Hepatocyte (in vitro differentiated cells): ENCODE measurements at regions not wholly inside any gene's neighbourhood (a gene's known extent, or its start where the extent isn't known, plus 50 kb on each side); places are given as distances from the start of the nearest gene placed in this dataset.

Experiments used
- DNase-seq: peaks from one replicate; pipeline ENCODE4 v3.0.0-alpha.2; 2016; ENCODE audit warnings: low spot score
- H2AFZ ChIP-seq: fragments of 200-600 bp; sonication (generic); 2 replicates; pipeline ENCODE4 v1.6.0; 2016; ENCODE audit warnings: antibody characterized with exemption, mild to moderate bottlenecking
- H3K27ac ChIP-seq: fragments of 200-600 bp; sonication (generic); 2 replicates; pipeline ENCODE4 v1.5.1; 2016; ENCODE audit warnings: mild to moderate bottlenecking
- H3K27me3 ChIP-seq: fragments of 200-600 bp; sonication (generic); 2 replicates; pipeline ENCODE4 v1.6.1; 2016
- H3K36me3 ChIP-seq: fragments of 200-600 bp; sonication (generic); replicated peaks from 2 replicates; pipeline ENCODE4 v1.5.1; 2016; ENCODE audit warnings: low read depth; ENCODE audit not compliant: insufficient read depth
- H3K4me1 ChIP-seq: fragments of 200-600 bp; sonication (generic); 2 replicates; pipeline ENCODE4 v1.5.1; 2016; ENCODE audit warnings: mild to moderate bottlenecking, moderate library complexity; ENCODE audit not compliant: insufficient read depth
- H3K4me2 ChIP-seq: fragments of 200-600 bp; sonication (generic); 2 replicates; pipeline ENCODE4 v1.6.0; 2016
- H3K4me3 ChIP-seq: fragments of 200-600 bp; sonication (generic); 2 replicates; pipeline ENCODE4 v1.5.1; 2016; ENCODE audit warnings: mild to moderate bottlenecking
- H3K79me2 ChIP-seq: fragments of 200-600 bp; sonication (generic); 2 replicates; pipeline ENCODE4 v1.6.0; 2017; ENCODE audit warnings: mild to moderate bottlenecking
- H3K9me2 ChIP-seq: fragments of 200-600 bp; sonication (generic); replicated peaks from 2 replicates; pipeline ENCODE4 v1.6.0; 2017; ENCODE audit warnings: mild to moderate bottlenecking; ENCODE audit not compliant: insufficient read depth
- H3K9me3 ChIP-seq: fragments of 200-600 bp; sonication (generic); 2 replicates; pipeline ENCODE4 v1.5.1; 2016; ENCODE audit warnings: low read depth, mild to moderate bottlenecking
- H4K20me1 ChIP-seq: fragments of 200-600 bp; sonication (generic); 2 replicates; pipeline ENCODE4 v1.6.0; 2016; ENCODE audit warnings: mild to moderate bottlenecking; ENCODE audit not compliant: insufficient read depth, poor library complexity, severe bottlenecking
- EZH2 ChIP-seq: fragments of 200-600 bp; sonication (generic); IDR thresholded peaks from 2 replicates; pipeline ENCODE4 v1.6.1; 2016; ENCODE audit warnings: antibody characterized with exemption, mild to moderate bottlenecking, borderline replicate concordance
- EZH2phosphoT487 ChIP-seq: fragments of 200-600 bp; sonication (generic); IDR thresholded peaks from one replicate; pipeline ENCODE4 v1.6.1; 2018; ENCODE audit warnings: antibody characterized with exemption, mild to moderate bottlenecking, low read depth, moderate library complexity; ENCODE audit not compliant: unreplicated experiment, severe bottlenecking
- WGBS: methylation state at CpG from one replicate; pipeline ENCODE4 v1.1.6; 2016; ENCODE audit warnings: low lambda C conversion rate; ENCODE audit errors: missing lambda C conversion rate; 5-methylcytosine and 5-hydroxymethylcytosine counted together
- TF ChIP-seq, protein P1 (sequence below): fragments of 200-600 bp; sonication (generic); IDR thresholded peaks from 2 replicates; pipeline ENCODE4 v1.5.1; 2016; ENCODE audit warnings: antibody characterized with exemption, mild to moderate bottlenecking; ENCODE audit not compliant: poor library complexity

- TF ChIP-seq, protein P1, sequence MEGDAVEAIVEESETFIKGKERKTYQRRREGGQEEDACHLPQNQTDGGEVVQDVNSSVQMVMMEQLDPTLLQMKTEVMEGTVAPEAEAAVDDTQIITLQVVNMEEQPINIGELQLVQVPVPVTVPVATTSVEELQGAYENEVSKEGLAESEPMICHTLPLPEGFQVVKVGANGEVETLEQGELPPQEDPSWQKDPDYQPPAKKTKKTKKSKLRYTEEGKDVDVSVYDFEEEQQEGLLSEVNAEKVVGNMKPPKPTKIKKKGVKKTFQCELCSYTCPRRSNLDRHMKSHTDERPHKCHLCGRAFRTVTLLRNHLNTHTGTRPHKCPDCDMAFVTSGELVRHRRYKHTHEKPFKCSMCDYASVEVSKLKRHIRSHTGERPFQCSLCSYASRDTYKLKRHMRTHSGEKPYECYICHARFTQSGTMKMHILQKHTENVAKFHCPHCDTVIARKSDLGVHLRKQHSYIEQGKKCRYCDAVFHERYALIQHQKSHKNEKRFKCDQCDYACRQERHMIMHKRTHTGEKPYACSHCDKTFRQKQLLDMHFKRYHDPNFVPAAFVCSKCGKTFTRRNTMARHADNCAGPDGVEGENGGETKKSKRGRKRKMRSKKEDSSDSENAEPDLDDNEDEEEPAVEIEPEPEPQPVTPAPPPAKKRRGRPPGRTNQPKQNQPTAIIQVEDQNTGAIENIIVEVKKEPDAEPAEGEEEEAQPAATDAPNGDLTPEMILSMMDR: no peak
- TF ChIP-seq EZH2 (no peak), EZH2phosphoT487 (no peak)
- H3K27me3 ChIP-seq: no peaks in the 10 kb centered on the region
- H3K36me3 ChIP-seq: no peaks in the 10 kb centered on the region
- no peak overlapping the region for H3K4me3 ChIP-seq
- H4K20me1 ChIP-seq: no peaks in the 10 kb centered on the region
- H2AFZ ChIP-seq: no peak overlapping the region
- no peaks in the 10 kb centered on the region for H3K9me2 ChIP-seq
- no peaks in the 10 kb centered on the region for H3K79me2 ChIP-seq
- no peak overlapping the region for H3K4me2 ChIP-seq
- 85% methylated on average over 8 of the region's 8 CpGs for WGBS
- H3K27ac ChIP-seq: no peak overlapping the region
- DNase-seq: no peak
- H3K4me1 ChIP-seq: no peaks in the 10 kb centered on the region
- H3K9me3 ChIP-seq: no peaks in the 10 kb centered on the region
Observed at GRCh38 chr6:12422848-12423247, 132.7 kb downstream of the EDN1 start.

DNA sequence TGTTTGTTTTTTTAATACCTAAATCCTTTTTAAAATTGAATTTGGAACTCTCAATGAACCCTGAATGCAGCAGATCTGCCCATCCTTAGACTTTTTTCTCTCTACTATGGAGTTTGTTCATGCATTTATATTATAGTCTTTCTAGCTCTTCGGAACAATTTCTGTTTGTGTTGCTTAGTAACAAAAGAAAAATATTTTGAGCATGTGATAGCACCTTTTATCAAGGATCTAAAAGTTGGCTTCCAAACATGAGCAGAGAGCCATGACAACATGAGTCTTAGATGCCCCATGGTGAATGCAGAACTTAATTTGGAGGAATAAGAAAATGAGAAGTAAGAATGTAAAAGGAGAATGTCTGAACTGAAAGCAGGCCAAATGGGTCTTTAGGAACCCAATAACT is 133.7 kb downstream of the EDN1 start:
- Histone ChIP-seq H3K79me2 (no peaks in the 10 kb centered on the region), H3K9me3 (no peaks in the 10 kb centered on the region), H3K9me2 (no peaks in the 10 kb centered on the region), H3K4me3 (no peak overlapping the region), H2AFZ (no peak overlapping the region), H4K20me1 (no peaks in the 10 kb centered on the region), H3K27ac (no peak overlapping the region), H3K4me2 (no peak overlapping the region), H3K36me3 (no peaks in the 10 kb centered on the region), H3K4me1 (no peaks in the 10 kb centered on the region), H3K27me3 (no peaks in the 10 kb centered on the region)
- no peak for TF ChIP-seq EZH2
- TF ChIP-seq, protein P1: no peak
- no peak for TF ChIP-seq EZH2phosphoT487
- no peak for DNase-seq
- 76% methylated on average over 1 of the region's 1 CpG for WGBS

DNA sequence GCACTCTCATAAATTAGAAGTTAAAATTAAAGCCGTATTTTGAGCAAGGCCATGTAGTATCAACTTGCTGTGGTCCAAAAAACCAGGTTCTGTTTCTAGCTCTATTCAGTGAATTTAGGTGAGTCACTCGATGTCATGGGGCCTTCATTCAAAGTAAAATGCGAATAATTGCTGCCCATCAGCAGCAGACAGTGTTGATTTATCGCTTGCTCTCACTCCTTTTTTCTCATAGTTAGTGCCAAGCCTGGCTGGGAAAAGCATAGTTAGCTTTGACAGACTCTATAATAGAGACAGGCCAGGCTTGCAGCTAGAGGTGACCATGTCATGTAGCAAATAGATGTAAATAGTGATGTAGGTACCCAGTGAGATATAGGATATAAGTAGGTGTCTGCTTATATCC is 136.0 kb downstream of the EDN1 start:
- no peaks in the 10 kb centered on the region for H4K20me1 ChIP-seq
- H3K9me2 ChIP-seq: no peaks in the 10 kb centered on the region
- no peak overlapping the region for H2AFZ ChIP-seq
- WGBS: 93% methylated on average over 4 of the region's 4 CpGs
- no peak for TF ChIP-seq EZH2
- TF ChIP-seq, protein P1: no peak
- no peaks in the 10 kb centered on the region for H3K36me3 ChIP-seq
- no peaks in the 10 kb centered on the region for H3K9me3 ChIP-seq
- H3K4me1 ChIP-seq: no peaks in the 10 kb centered on the region
- no peak for DNase-seq
- no peaks in the 10 kb centered on the region for H3K79me2 ChIP-seq
- H3K27ac ChIP-seq: no peak overlapping the region
- no peaks in the 10 kb centered on the region for H3K27me3 ChIP-seq
- no peak overlapping the region for H3K4me3 ChIP-seq
- H3K4me2 ChIP-seq: no peak overlapping the region

DNA sequence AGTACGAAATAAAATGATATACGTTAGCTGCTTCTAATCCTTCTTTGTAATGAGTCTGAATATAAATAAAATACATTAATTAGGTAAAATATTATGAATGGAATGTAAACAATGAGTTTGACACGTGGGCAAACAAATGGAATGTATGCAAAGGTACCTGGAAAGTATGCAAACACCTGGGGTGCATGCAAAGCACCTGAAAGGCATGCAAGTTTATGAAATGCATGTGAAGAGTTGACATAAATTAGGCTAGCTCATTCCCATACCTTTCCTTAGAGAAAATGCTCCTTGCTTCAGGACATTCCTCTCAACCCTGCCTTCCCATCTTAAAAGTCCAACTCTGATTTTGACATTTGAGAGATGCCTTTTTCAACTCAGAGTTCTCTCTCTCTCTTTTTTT is 140.9 kb downstream of the EDN1 start:
- H4K20me1 ChIP-seq: no peaks in the 10 kb centered on the region
- H3K4me3 ChIP-seq: no peak overlapping the region
- H3K9me2 ChIP-seq: no peaks in the 10 kb centered on the region
- no peaks in the 10 kb centered on the region for H3K4me1 ChIP-seq
- no peaks in the 10 kb centered on the region for H3K36me3 ChIP-seq
- no peaks in the 10 kb centered on the region for H3K79me2 ChIP-seq
- no peak overlapping the region for H2AFZ ChIP-seq
- no peak overlapping the region for H3K4me2 ChIP-seq
- DNase-seq: no peak
- no peaks in the 10 kb centered on the region for H3K27me3 ChIP-seq
- WGBS: 50% methylated on average over 3 of the region's 3 CpGs
- TF ChIP-seq EZH2: no peak
- no peak for TF ChIP-seq EZH2phosphoT487
- TF ChIP-seq, protein P1: no peak
- no peak overlapping the region for H3K27ac ChIP-seq
- H3K9me3 ChIP-seq: no peaks in the 10 kb centered on the region
